Activated naive CD8-positive, alpha-beta T cell treated with anti-CD3 and anti-CD28 coated beads, Interleukin-2, amount 50 U/mL, for 24 hours (primary cell): ENCODE measurements at regions not wholly inside any gene's neighbourhood (a gene's known extent, or its start where the extent isn't known, plus 50 kb on each side); places are given as distances from the start of the nearest gene placed in this dataset.
"Not testable (repeated sequence)": the region's sequence is repeated elsewhere in the genome, so short reads cannot be mapped to it uniquely, and the experiment has no call there.

Source experiments
- ATAC-seq: fragments of 150-1000 bp; cut with Tn5 transposase; one replicate; pipeline ENCODE4 v1.10.0; 2021
- DNase-seq: peaks from one replicate; pipeline ENCODE4 v3.0.0; 2021
- H3K27ac Mint-ChIP-seq: one replicate; pipeline ENCODE4 v1.8.0; 2021; ENCODE audit warnings: mild to moderate bottlenecking, mixed read lengths
- H3K27me3 Mint-ChIP-seq: one replicate; pipeline ENCODE4 v1.8.0; 2021; ENCODE audit warnings: mixed read lengths
- H3K36me3 Mint-ChIP-seq: one replicate; pipeline ENCODE4 v1.8.0; 2021; ENCODE audit warnings: low read depth, mixed read lengths
- H3K4me1 Mint-ChIP-seq: one replicate; pipeline ENCODE4 v1.8.0; 2021; ENCODE audit warnings: mixed read lengths
- H3K4me3 Mint-ChIP-seq: one replicate; pipeline ENCODE4 v1.8.0; 2021; ENCODE audit warnings: mild to moderate bottlenecking, moderate library complexity, mixed read lengths
- H3K9me3 Mint-ChIP-seq: one replicate; pipeline ENCODE4 v1.8.0; 2021; ENCODE audit warnings: mixed read lengths

- DNase-seq (no peak), ATAC-seq (no peak)
- Mint-ChIP-seq H3K4me3 (no peak overlapping the region), H3K36me3 (no peaks in the 10 kb centered on the region), H3K4me1 (no peaks in the 10 kb centered on the region), H3K27me3 (no peaks in the 10 kb centered on the region), H3K27ac (no peak overlapping the region), H3K9me3 (peaks cover 12% of the 10 kb centered on the region)
These were observed 552.3 kb upstream of the GRM3 start for GRCh38 chr7:86091369-86091768.

GRCh38 chr7:86089455-86089854, 554.3 kb upstream of the GRM3 start:
- ATAC-seq (no peak), DNase-seq (no peak)
- no peaks in the 10 kb centered on the region for H3K27me3 Mint-ChIP-seq
- no peaks in the 10 kb centered on the region for H3K36me3 Mint-ChIP-seq
- H3K4me3 Mint-ChIP-seq, result no peak overlapping the region
- H3K9me3 Mint-ChIP-seq, result peaks cover 13% of the 10 kb centered on the region
- no peaks in the 10 kb centered on the region for H3K4me1 Mint-ChIP-seq
- no peak overlapping the region for H3K27ac Mint-ChIP-seq

- H3K4me1 Mint-ChIP-seq, DNase-seq, H3K36me3 Mint-ChIP-seq, H3K27me3 Mint-ChIP-seq, H3K4me3 Mint-ChIP-seq, H3K27ac Mint-ChIP-seq, ATAC-seq: not testable (repeated sequence)
- H3K9me3 Mint-ChIP-seq, result peaks cover 33% of the 10 kb centered on the region
These were observed 579.1 kb upstream of the GRM3 start for GRCh38 chr7:86064572-86064971.

- H3K4me3 Mint-ChIP-seq, result no peak overlapping the region
- DNase-seq, result no peak
- H3K4me1 Mint-ChIP-seq, result no peaks in the 10 kb centered on the region
- H3K27me3 Mint-ChIP-seq, result no peaks in the 10 kb centered on the region
- H3K27ac Mint-ChIP-seq, result no peak overlapping the region
- H3K9me3 Mint-ChIP-seq, result peaks cover 34% of the 10 kb centered on the region
- ATAC-seq, result no peak
- H3K36me3 Mint-ChIP-seq, result no peaks in the 10 kb centered on the region
These were observed 585.1 kb upstream of the GRM3 start for GRCh38 chr7:86058649-86059048.

- DNase-seq (no peak), ATAC-seq (no peak)
- H3K27ac Mint-ChIP-seq, result no peak overlapping the region
- peaks cover 22% of the 10 kb centered on the region for H3K9me3 Mint-ChIP-seq
- H3K36me3 Mint-ChIP-seq, result no peaks in the 10 kb centered on the region
- no peak overlapping the region for H3K4me3 Mint-ChIP-seq
- no peaks in the 10 kb centered on the region for H3K4me1 Mint-ChIP-seq
- H3K27me3 Mint-ChIP-seq, result no peaks in the 10 kb centered on the region
These were observed 592.8 kb upstream of the GRM3 start for GRCh38 chr7:86050918-86051317.

DNA sequence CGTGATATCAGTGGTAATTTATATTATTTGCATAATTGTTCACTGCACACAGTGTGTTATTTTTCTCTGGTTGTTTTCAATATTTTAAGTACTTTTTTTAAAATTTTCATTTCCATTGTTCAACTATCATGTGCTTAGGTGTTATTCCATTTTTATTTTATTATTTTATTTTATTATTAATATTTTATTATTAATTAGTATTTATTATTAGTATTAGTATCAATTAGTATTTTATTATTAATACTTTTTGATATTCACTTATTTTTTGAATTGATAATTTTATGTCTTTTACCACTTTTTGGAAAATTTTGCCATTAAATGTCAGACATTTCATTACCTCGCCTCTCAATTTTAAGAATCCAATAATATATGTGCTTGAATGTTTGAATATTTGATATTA, 593.8 kb upstream of the GRM3 start:
- Mint-ChIP-seq H3K27ac (no peak overlapping the region), H3K9me3 (peaks cover 21% of the 10 kb centered on the region), H3K4me1 (no peaks in the 10 kb centered on the region), H3K27me3 (no peaks in the 10 kb centered on the region), H3K4me3 (no peak overlapping the region), H3K36me3 (no peaks in the 10 kb centered on the region)
- DNase-seq, result no peak
- ATAC-seq, result no peak

DNA sequence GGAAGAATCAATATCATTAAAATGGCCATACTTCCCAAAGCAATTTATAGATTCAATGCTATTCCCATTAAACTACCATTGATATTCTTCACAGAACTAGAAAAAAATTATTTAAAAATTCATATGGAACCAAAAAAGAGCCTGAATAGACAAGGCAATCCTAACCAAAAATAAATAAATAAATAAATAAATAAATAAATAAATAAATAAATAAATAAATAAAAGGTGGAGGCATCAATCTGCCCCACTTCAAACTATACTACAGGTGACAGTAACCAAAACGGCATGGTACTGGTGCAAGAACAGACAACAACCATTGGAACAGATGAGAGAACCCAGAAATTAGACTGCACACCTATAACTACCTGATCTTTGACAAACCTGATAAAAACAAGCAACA, 598.5 kb upstream of the GRM3 start:
- not testable (repeated sequence) for DNase-seq, H3K27ac Mint-ChIP-seq, H3K36me3 Mint-ChIP-seq, ATAC-seq, H3K4me3 Mint-ChIP-seq, H3K4me1 Mint-ChIP-seq, H3K27me3 Mint-ChIP-seq
- peaks cover 16% of the 10 kb centered on the region for H3K9me3 Mint-ChIP-seq

DNA sequence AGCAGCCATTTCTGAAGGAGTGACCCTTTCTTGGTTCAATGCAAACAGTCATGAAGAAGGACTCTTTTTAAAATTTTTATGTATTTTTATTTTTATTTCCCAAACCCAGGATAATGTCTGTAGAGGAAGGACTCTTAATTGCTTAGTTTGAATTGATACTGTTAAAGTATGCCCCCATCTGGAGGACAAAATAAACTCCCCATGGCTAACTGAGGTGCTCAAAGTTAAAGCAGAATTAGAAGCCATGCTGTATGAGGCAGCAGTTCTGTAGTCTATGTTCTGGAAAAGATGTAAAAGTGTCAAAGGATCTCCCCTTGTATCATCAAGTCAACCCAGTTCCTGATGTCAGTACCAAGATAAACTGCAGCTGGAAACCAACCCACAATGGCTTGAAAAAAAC, 617.9 kb upstream of the GRM3 start:
- DNase-seq (no peak), ATAC-seq (no peak)
- Mint-ChIP-seq H3K9me3 (peaks cover 4% of the 10 kb centered on the region), H3K27me3 (no peaks in the 10 kb centered on the region), H3K4me1 (no peaks in the 10 kb centered on the region), H3K36me3 (no peaks in the 10 kb centered on the region), H3K4me3 (no peak overlapping the region), H3K27ac (no peak overlapping the region)

DNA sequence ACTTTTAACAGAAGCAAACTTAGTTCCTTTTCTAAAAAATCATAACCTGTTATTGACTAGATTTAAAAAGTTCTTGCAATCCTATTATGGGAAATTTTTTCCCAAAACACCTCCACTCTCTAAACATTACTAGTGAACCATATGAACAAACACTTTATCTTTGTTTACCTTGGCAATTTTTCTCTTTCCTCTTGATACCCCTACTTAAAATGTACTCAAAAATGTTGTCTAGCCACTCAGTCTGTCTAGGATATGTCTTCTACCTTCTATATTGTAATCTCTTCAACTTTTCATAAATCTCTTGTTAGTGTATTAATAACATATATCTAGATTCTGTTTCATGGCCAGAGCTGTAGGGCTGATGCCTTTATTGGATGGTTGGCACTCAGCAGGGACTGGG, 630.0 kb upstream of the GRM3 start:
- DNase-seq (no peak), ATAC-seq (no peak)
- H3K27ac Mint-ChIP-seq, result no peak overlapping the region
- peaks cover 4% of the 10 kb centered on the region for H3K9me3 Mint-ChIP-seq
- no peaks in the 10 kb centered on the region for H3K27me3 Mint-ChIP-seq
- H3K36me3 Mint-ChIP-seq, result no peaks in the 10 kb centered on the region
- no peak overlapping the region for H3K4me3 Mint-ChIP-seq
- no peaks in the 10 kb centered on the region for H3K4me1 Mint-ChIP-seq

DNA sequence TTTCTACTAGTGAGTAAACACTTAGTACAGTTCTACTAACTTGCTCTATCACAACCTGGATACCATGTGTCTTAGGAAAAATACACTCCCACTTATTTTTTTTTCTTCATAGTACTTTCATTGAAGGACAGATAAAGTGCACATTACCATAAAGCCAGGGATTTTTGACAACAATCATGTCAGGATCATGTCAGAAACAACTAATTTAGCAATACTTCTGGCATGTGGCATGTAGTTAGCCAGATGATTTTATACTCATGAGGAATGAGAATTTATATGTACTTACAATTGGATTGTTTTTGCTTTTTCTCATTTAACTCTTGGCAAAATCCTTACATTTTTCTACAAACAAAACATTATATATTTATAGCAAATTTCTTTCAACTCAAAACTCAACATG, 630.7 kb upstream of the GRM3 start:
- ATAC-seq, result no peak
- H3K4me3 Mint-ChIP-seq, result no peak overlapping the region
- peaks cover 4% of the 10 kb centered on the region for H3K9me3 Mint-ChIP-seq
- no peak overlapping the region for H3K27ac Mint-ChIP-seq
- no peaks in the 10 kb centered on the region for H3K4me1 Mint-ChIP-seq
- DNase-seq, result no peak
- no peaks in the 10 kb centered on the region for H3K27me3 Mint-ChIP-seq
- H3K36me3 Mint-ChIP-seq, result no peaks in the 10 kb centered on the region

- H3K27ac Mint-ChIP-seq, result no peak overlapping the region
These were observed 634.8 kb upstream of the GRM3 start for GRCh38 chr7:86008898-86009297.

DNA sequence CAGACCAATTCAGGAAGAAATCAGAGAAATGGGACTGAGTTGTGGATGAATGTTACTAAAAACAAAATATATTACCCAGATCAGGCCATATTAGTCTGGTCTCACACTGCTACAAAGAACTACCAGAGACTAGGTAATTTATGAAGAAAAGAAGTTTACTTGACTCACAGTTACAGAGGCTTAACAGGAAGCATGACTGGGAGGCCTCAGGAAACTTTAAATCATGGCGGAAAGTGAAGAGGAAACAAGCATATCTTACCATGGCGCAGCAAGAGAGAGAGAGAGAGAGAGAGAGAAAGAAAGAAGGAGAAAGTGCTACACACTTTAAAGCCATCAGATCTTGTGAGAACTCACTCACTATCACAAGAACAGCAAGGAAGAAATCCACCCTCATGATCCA, 636.8 kb upstream of the GRM3 start:
- H3K4me1 Mint-ChIP-seq, result no peaks in the 10 kb centered on the region
- DNase-seq (no peak), ATAC-seq (no peak)
- peaks cover 13% of the 10 kb centered on the region for H3K9me3 Mint-ChIP-seq
- no peak overlapping the region for H3K4me3 Mint-ChIP-seq
- no peak overlapping the region for H3K27ac Mint-ChIP-seq
- no peaks in the 10 kb centered on the region for H3K27me3 Mint-ChIP-seq
- H3K36me3 Mint-ChIP-seq, result no peaks in the 10 kb centered on the region

More at GRCh38 chr7:86008898-86009297, 634.8 kb upstream of the GRM3 start:
- no peak for DNase-seq
- H3K36me3 Mint-ChIP-seq, result no peaks in the 10 kb centered on the region
- H3K4me3 Mint-ChIP-seq, result no peak overlapping the region
- H3K9me3 Mint-ChIP-seq, result peaks cover 6% of the 10 kb centered on the region
- no peak for ATAC-seq
- no peaks in the 10 kb centered on the region for H3K27me3 Mint-ChIP-seq
- H3K4me1 Mint-ChIP-seq, result no peaks in the 10 kb centered on the region

GRCh38 chr7:86002858-86003257, 640.9 kb upstream of the GRM3 start:
- Mint-ChIP-seq H3K27me3 (no peaks in the 10 kb centered on the region), H3K36me3 (no peaks in the 10 kb centered on the region)

GRCh38 chr7:85997515-85997914, 646.2 kb upstream of the GRM3 start:
- no peak for DNase-seq
- H3K4me3 Mint-ChIP-seq, result no peak overlapping the region
- no peaks in the 10 kb centered on the region for H3K36me3 Mint-ChIP-seq
- no peaks in the 10 kb centered on the region for H3K4me1 Mint-ChIP-seq
- peaks cover 36% of the 10 kb centered on the region for H3K9me3 Mint-ChIP-seq
- H3K27me3 Mint-ChIP-seq, result no peaks in the 10 kb centered on the region
- H3K27ac Mint-ChIP-seq, result no peak overlapping the region
- ATAC-seq, result no peak

More at GRCh38 chr7:86002858-86003257, 640.9 kb upstream of the GRM3 start:
- peaks cover 44% of the 10 kb centered on the region for H3K9me3 Mint-ChIP-seq
- H3K27ac Mint-ChIP-seq, result no peak overlapping the region
- no peak overlapping the region for H3K4me3 Mint-ChIP-seq
- no peak for DNase-seq
- no peak for ATAC-seq
- H3K4me1 Mint-ChIP-seq, result no peaks in the 10 kb centered on the region

DNA sequence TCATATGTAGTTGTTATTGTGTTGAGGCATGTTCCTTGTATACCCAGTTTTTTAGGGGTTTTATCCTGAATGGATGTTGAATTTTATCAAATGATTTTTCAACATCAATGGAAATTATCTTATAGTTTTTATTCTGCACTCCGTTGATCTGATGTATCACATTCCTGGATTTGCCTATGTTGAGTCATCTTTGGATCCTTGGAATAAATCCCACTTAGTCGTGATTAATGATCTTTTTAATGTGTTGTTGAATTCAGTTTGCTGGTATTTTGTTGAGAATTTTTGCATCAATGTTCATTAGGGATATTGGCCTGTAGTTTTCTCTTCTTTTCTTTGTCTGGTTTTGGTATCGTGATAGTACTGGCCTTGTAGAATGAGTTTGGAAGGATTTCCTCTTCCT, 648.6 kb upstream of the GRM3 start:
- Mint-ChIP-seq H3K4me3 (no peak overlapping the region), H3K36me3 (no peaks in the 10 kb centered on the region), H3K4me1 (no peaks in the 10 kb centered on the region), H3K9me3 (peaks cover 23% of the 10 kb centered on the region), H3K27ac (no peak overlapping the region), H3K27me3 (no peaks in the 10 kb centered on the region)
- ATAC-seq, result no peak
- DNase-seq, result no peak

- Mint-ChIP-seq H3K27ac (no peak overlapping the region), H3K4me1 (no peaks in the 10 kb centered on the region), H3K4me3 (no peak overlapping the region), H3K9me3 (peaks cover 12% of the 10 kb centered on the region), H3K36me3 (no peaks in the 10 kb centered on the region), H3K27me3 (no peaks in the 10 kb centered on the region)
- ATAC-seq (no peak), DNase-seq (no peak)
These were observed 663.0 kb upstream of the GRM3 start for GRCh38 chr7:85980740-85981139.
